Heart right ventricle (tissue), 16 donors: ENCODE measurements at regions not wholly inside any gene's neighbourhood (a gene's known extent, or its start where the extent isn't known, plus 50 kb on each side); places are given as distances from the start of the nearest gene placed in this dataset.

Experiments used
- ATAC-seq, 8 donors: fragments of 200-7000 bp; cut with Tn5 transposase; one replicate each; pipeline ENCODE4 v1.9.1; 2020; ENCODE audit warnings: mild to moderate bottlenecking in 8 of 8, moderate library complexity in 8 of 8, moderate number of reproducible peaks in 1 of 8
- DNase-seq, 2 donors: peaks; one replicate each; pipeline ENCODE4 v3.0.0-alpha.2; 2020
- H3K27ac ChIP-seq, 10 donors: fragments of 200-600 bp; sonication (generic) in 2 of 10; one replicate each; pipeline versions ENCODE4 v1.5.0 to v1.8.0; 2020 to 2022; ENCODE audit warnings: mild to moderate bottlenecking in 3 of 10
- H3K27me3 ChIP-seq, 7 donors: fragments of 200-600 bp; one replicate each; pipeline ENCODE4 v1.8.0; 2021 to 2022; ENCODE audit warnings: mild to moderate bottlenecking in 2 of 7
- H3K36me3 ChIP-seq, 9 donors: fragments of 200-600 bp; sonication (generic) in 1 of 9; one replicate each; pipeline versions ENCODE4 v1.5.0 to v1.8.0; 2020 to 2022; ENCODE audit warnings: mild to moderate bottlenecking in 2 of 9
- H3K4me1 ChIP-seq, 9 donors: fragments of 200-600 bp; sonication (generic) in 1 of 9; one replicate each; pipeline versions ENCODE4 v1.5.0 to v1.8.0; 2020 to 2022; ENCODE audit warnings: mild to moderate bottlenecking in 4 of 9
- H3K4me3 ChIP-seq, 10 donors: fragments of 200-600 bp; sonication (generic) in 2 of 10; one replicate each; pipeline versions ENCODE4 v1.5.0 to v1.8.0; 2020 to 2022; ENCODE audit warnings: mild to moderate bottlenecking in 7 of 10, moderate library complexity in 2 of 10
- H3K9me3 ChIP-seq, 11 donors: fragments of 200-600 bp in 10 of 11; sonication (generic) in 2 of 11; one replicate each; pipeline versions ENCODE4 v1.5.0 to v1.8.0; 2013 to 2022; ENCODE audit warnings: mild to moderate bottlenecking in 2 of 11, control low read depth in 1 of 11, moderate library complexity in 1 of 11
- CTCF ChIP-seq, 9 donors: fragments of 200-600 bp; sonication (generic) in 2 of 9; IDR thresholded peaks; one replicate each; pipeline versions ENCODE4 v1.5.0 to v1.8.0; 2021 to 2022; ENCODE audit warnings: antibody characterized with exemption in 9 of 9, mild to moderate bottlenecking in 5 of 9, moderate library complexity in 1 of 9
- WGBS, 2 donors: extraction: QIAGEN DNeasy Blood & Tissue Kit; methylation state at CpG; one replicate each; pipeline ENCODE4 v1.1.7; 2013; ENCODE audit warnings: inconsistent platforms in 1 of 2; 5-methylcytosine and 5-hydroxymethylcytosine counted together
- intact Hi-C, 10 donors: fragments of 100-400 bp; cut with DNase I; formaldehyde crosslinking; loops; one replicate each; pipeline versions ENCODE4 v1.11.1 to v1.14.2; 2022
- donor health status: Arrhythmogenic right ventricular cardiomyopathy.
- donor health status: ischemic (EF 13 %, LVEDD 7.1; RV severe dilation, severe dysfunction).
- donor health status: healthy with polysubstance abuse.
- donor health status: DM: no; HTN: yes; CAD: no.
- donor health status: DM: no; HTN: no; CAD: no.
- donor health status: ischemic (EF 25% LVEDD 6.9; RV normal size, moderate dysfunction).
- donor health status: ischemic (EF 25% LVEDD 5.7; RV mildly dilated, moderate dysfunction).
- donor health status: healthy.
- donor health status: DM: yes; HTN: yes; CAD: no.
- donor health status: Ischemic cardiomyopathy.
- donor health status: ischemic (EF 35%, LVEDD 5.7; RV mildly dilated, moderate dysfunction).
- donor health status: nonischemic (EF 11% LVEDD 7.7; RV severe dilation, severe dysfunction).
- donor health status: DM: yes; HTN: yes; CAD: no.
- donor health status: PGD.
- donor health status: ischemic (EF 29% LVEDD 5.4; RV normal size, mild dysfunction).
- donor health status: nonischemic (EF 23%, LVEDD 6.1; RV moderate dilation, normal function).

- Histone ChIP-seq H3K9me3 (no peaks in the 10 kb centered on the region), H3K4me1 (peaks cover 0 to 5% (median 0%) of the 10 kb centered on the region in 9 donors), H3K36me3 (no peaks in the 10 kb centered on the region), H3K27me3 (no peaks in the 10 kb centered on the region), H3K4me3 (no peak overlapping the region), H3K27ac (no peak overlapping the region)
- peak in 1 of 8 donors; percentile 10 for ATAC-seq
- 79 to 80% methylated on average over 13 of the region's 13 CpGs for WGBS, 2 donors
- DNase-seq = no peak
- no peak for TF ChIP-seq CTCF (IDR thresholded peaks at IDR 0.05)
- intact Hi-C loops = no loop called here
Measured at GRCh38 chr12:24172031-24172772, 222.7 kb upstream of the SOX5 start.

GRCh38 chr12:24155042-24155441, 205.6 kb upstream of the SOX5 start:
- no peak for TF ChIP-seq CTCF (IDR thresholded peaks at IDR 0.05)
- intact Hi-C loops = no loop called here
- WGBS, 2 donors = 89 to 95% methylated on average over 2 of the region's 2 CpGs

GRCh38 chr12:24153079-24153478, 203.6 kb upstream of the SOX5 start:
- DNase-seq = no peak

More at GRCh38 chr12:24155042-24155441, 205.6 kb upstream of the SOX5 start:
- Histone ChIP-seq H3K9me3 (no peaks in the 10 kb centered on the region), H3K36me3 (no peaks in the 10 kb centered on the region), H3K27me3 (no peaks in the 10 kb centered on the region), H3K4me3 (no peak overlapping the region), H3K27ac (no peak overlapping the region), H3K4me1 (no peaks in the 10 kb centered on the region)
- DNase-seq = no peak
- no peak for ATAC-seq

GRCh38 chr12:24152270-24152669, 202.8 kb upstream of the SOX5 start:
- TF ChIP-seq CTCF (IDR thresholded peaks at IDR 0.05) = no peak
- DNase-seq = no peak
- no peaks in the 10 kb centered on the region for H3K9me3 ChIP-seq
- intact Hi-C loops = no loop called here
- ATAC-seq = no peak
- no peaks in the 10 kb centered on the region for H3K36me3 ChIP-seq
- H3K4me1 ChIP-seq = no peaks in the 10 kb centered on the region
- no peak overlapping the region for H3K27ac ChIP-seq
- no peak overlapping the region for H3K4me3 ChIP-seq
- no peaks in the 10 kb centered on the region for H3K27me3 ChIP-seq
- 81 to 84% methylated on average over 3 of the region's 3 CpGs for WGBS, 2 donors

More at GRCh38 chr12:24153079-24153478, 203.6 kb upstream of the SOX5 start:
- WGBS, 2 donors = 40% methylated on average over 2 of the region's 2 CpGs
- no peak for ATAC-seq
- no peak for TF ChIP-seq CTCF (IDR thresholded peaks at IDR 0.05)
- intact Hi-C loops = no loop called here
- Histone ChIP-seq H3K27me3 (no peaks in the 10 kb centered on the region), H3K4me3 (no peak overlapping the region), H3K9me3 (no peaks in the 10 kb centered on the region), H3K36me3 (no peaks in the 10 kb centered on the region), H3K4me1 (no peaks in the 10 kb centered on the region), H3K27ac (no peak overlapping the region)
